ENCODE measurements at regions not wholly inside any gene's neighbourhood (a gene's known extent, or its start where the extent isn't known, plus 50 kb on each side); places are given as distances from the start of the nearest gene placed in this dataset.

DNA sequence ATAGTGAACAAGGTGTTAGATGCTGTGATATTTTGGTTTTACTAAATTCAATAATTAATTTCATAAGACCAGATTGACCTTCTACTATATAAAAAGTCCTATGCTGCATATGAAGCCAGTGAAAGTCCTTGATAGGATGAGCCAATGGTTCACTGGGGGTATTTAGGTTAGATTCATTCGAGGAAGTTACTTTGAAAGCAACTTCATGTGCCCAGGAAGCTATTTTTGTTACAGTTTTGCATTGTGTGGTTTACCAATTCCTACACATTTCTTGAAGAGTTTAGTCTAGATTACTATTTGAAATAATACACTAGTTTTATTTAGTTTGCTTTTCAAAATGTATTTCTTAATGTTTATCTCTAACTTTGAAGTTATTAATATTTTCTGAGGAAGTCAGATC lies 58.5 kb upstream of the RMST start:
- H3K27ac Mint-ChIP-seq = no peak overlapping the region
- ChIA-PET POLR2A (no interaction called here), CTCF (interaction anchor here (0.6 to 3.0 kb wide), 26 partner anchors 8 to 993 kb away, joined by 3 to 25 read pairs (median 4); no protein-coding TSS in a partner anchor)
- H3K4me1 Mint-ChIP-seq = peaks cover 12% of the 10 kb centered on the region
- no peaks in the 10 kb centered on the region for H3K27me3 Mint-ChIP-seq (ENCODE audit: low read depth)
- DNase-seq (ENCODE audit: low spot score) = no peak
- no peaks in the 10 kb centered on the region for H3K9me3 Mint-ChIP-seq
- H3K36me3 Mint-ChIP-seq = no peaks in the 10 kb centered on the region
- TF ChIP-seq, protein P1, sequence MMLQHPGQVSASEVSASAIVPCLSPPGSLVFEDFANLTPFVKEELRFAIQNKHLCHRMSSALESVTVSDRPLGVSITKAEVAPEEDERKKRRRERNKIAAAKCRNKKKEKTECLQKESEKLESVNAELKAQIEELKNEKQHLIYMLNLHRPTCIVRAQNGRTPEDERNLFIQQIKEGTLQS (CRISPR knock-in tag; conservative IDR thresholded peaks at IDR 0.05) = no peak
- TF ChIP-seq, protein P2, sequence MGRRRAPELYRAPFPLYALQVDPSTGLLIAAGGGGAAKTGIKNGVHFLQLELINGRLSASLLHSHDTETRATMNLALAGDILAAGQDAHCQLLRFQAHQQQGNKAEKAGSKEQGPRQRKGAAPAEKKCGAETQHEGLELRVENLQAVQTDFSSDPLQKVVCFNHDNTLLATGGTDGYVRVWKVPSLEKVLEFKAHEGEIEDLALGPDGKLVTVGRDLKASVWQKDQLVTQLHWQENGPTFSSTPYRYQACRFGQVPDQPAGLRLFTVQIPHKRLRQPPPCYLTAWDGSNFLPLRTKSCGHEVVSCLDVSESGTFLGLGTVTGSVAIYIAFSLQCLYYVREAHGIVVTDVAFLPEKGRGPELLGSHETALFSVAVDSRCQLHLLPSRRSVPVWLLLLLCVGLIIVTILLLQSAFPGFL (CRISPR knock-in tag; IDR thresholded peaks at IDR 0.05; ENCODE audit: borderline replicate concordance) = no peak
- TF ChIP-seq, protein P3, sequence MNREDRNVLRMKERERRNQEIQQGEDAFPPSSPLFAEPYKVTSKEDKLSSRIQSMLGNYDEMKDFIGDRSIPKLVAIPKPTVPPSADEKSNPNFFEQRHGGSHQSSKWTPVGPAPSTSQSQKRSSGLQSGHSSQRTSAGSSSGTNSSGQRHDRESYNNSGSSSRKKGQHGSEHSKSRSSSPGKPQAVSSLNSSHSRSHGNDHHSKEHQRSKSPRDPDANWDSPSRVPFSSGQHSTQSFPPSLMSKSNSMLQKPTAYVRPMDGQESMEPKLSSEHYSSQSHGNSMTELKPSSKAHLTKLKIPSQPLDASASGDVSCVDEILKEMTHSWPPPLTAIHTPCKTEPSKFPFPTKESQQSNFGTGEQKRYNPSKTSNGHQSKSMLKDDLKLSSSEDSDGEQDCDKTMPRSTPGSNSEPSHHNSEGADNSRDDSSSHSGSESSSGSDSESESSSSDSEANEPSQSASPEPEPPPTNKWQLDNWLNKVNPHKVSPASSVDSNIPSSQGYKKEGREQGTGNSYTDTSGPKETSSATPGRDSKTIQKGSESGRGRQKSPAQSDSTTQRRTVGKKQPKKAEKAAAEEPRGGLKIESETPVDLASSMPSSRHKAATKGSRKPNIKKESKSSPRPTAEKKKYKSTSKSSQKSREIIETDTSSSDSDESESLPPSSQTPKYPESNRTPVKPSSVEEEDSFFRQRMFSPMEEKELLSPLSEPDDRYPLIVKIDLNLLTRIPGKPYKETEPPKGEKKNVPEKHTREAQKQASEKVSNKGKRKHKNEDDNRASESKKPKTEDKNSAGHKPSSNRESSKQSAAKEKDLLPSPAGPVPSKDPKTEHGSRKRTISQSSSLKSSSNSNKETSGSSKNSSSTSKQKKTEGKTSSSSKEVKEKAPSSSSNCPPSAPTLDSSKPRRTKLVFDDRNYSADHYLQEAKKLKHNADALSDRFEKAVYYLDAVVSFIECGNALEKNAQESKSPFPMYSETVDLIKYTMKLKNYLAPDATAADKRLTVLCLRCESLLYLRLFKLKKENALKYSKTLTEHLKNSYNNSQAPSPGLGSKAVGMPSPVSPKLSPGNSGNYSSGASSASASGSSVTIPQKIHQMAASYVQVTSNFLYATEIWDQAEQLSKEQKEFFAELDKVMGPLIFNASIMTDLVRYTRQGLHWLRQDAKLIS (CRISPR knock-in tag; IDR thresholded peaks at IDR 0.05; ENCODE audit: borderline replicate concordance) = no peak
- TF ChIP-seq, protein P4, sequence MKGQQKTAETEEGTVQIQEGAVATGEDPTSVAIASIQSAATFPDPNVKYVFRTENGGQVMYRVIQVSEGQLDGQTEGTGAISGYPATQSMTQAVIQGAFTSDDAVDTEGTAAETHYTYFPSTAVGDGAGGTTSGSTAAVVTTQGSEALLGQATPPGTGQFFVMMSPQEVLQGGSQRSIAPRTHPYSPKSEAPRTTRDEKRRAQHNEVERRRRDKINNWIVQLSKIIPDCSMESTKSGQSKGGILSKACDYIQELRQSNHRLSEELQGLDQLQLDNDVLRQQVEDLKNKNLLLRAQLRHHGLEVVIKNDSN (CRISPR knock-in tag; IDR thresholded peaks at IDR 0.05) = no peak
- TF ChIP-seq, protein P5, sequence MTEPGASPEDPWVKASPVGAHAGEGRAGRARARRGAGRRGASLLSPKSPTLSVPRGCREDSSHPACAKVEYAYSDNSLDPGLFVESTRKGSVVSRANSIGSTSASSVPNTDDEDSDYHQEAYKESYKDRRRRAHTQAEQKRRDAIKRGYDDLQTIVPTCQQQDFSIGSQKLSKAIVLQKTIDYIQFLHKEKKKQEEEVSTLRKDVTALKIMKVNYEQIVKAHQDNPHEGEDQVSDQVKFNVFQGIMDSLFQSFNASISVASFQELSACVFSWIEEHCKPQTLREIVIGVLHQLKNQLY (CRISPR knock-in tag; IDR thresholded peaks at IDR 0.05) = no peak
- TF ChIP-seq IRF2 (CRISPR knock-in tag; IDR thresholded peaks at IDR 0.05; ENCODE audit: borderline replicate concordance, low read depth) (no peak), ZNF138 (CRISPR knock-in tag; conservative IDR thresholded peaks at IDR 0.05) (no peak), ZNF423 (CRISPR knock-in tag; IDR thresholded peaks at IDR 0.05) (no peak), MYBL2 (CRISPR knock-in tag; IDR thresholded peaks at IDR 0.05) (no peak), SOX15 (CRISPR knock-in tag; IDR thresholded peaks at IDR 0.05) (no peak)
- TF ChIP-seq, protein P6, sequence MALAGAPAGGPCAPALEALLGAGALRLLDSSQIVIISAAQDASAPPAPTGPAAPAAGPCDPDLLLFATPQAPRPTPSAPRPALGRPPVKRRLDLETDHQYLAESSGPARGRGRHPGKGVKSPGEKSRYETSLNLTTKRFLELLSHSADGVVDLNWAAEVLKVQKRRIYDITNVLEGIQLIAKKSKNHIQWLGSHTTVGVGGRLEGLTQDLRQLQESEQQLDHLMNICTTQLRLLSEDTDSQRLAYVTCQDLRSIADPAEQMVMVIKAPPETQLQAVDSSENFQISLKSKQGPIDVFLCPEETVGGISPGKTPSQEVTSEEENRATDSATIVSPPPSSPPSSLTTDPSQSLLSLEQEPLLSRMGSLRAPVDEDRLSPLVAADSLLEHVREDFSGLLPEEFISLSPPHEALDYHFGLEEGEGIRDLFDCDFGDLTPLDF (CRISPR knock-in tag; IDR thresholded peaks at IDR 0.05) = no peak
- TF ChIP-seq, protein P7, sequence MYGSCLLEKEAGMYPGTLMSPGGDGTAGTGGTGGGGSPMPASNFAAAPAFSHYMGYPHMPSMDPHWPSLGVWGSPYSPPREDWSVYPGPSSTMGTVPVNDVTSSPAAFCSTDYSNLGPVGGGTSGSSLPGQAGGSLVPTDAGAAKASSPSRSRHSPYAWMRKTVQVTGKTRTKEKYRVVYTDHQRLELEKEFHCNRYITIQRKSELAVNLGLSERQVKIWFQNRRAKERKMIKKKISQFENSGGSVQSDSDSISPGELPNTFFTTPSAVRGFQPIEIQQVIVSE (CRISPR knock-in tag; IDR thresholded peaks at IDR 0.05; ENCODE audit: borderline replicate concordance) = no peak
- ATAC-seq = no peak
- H3K4me3 Mint-ChIP-seq = no peak overlapping the region

DNA sequence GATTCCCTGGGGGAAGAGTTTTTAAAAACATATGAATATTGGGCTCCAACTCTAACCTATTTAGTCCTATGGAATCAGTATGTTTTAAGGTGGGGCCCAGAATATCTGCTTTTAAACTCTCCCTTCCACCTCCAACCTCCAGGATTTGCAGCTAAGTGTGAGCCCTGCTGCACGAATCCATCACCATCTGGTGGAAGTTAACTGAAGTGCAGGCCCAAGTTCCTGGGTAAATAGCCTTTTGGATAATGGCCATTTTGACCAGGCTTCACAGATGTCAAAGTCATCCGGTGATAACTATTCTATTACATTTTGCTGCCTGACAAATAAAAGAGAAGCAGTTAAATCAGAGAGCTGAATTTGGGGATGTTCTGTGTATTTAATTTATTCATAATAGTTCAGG lies 58.1 kb upstream of the RMST start:
- Mint-ChIP-seq H3K27ac (no peak overlapping the region), H3K4me1 (peaks cover 12% of the 10 kb centered on the region), H3K9me3 (no peaks in the 10 kb centered on the region), H3K36me3 (no peaks in the 10 kb centered on the region), H3K4me3 (no peak overlapping the region), H3K27me3 (ENCODE audit: low read depth) (no peaks in the 10 kb centered on the region)
- ChIA-PET CTCF (interaction anchor here (0.6 to 3.0 kb wide), 26 partner anchors 9 to 992 kb away, joined by 3 to 25 read pairs (median 4); no protein-coding TSS in a partner anchor), POLR2A (no interaction called here)
- DNase-seq (ENCODE audit: low spot score) = peak; percentile 65
- peak; percentile 97 for ATAC-seq
- TF ChIP-seq, protein P6 (CRISPR knock-in tag; IDR thresholded peaks at IDR 0.05) = no peak
- TF ChIP-seq, protein P8, sequence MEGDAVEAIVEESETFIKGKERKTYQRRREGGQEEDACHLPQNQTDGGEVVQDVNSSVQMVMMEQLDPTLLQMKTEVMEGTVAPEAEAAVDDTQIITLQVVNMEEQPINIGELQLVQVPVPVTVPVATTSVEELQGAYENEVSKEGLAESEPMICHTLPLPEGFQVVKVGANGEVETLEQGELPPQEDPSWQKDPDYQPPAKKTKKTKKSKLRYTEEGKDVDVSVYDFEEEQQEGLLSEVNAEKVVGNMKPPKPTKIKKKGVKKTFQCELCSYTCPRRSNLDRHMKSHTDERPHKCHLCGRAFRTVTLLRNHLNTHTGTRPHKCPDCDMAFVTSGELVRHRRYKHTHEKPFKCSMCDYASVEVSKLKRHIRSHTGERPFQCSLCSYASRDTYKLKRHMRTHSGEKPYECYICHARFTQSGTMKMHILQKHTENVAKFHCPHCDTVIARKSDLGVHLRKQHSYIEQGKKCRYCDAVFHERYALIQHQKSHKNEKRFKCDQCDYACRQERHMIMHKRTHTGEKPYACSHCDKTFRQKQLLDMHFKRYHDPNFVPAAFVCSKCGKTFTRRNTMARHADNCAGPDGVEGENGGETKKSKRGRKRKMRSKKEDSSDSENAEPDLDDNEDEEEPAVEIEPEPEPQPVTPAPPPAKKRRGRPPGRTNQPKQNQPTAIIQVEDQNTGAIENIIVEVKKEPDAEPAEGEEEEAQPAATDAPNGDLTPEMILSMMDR (IDR thresholded peaks at IDR 0.05) = peak; percentile 72
- TF ChIP-seq HMGA2 (CRISPR knock-in tag; IDR thresholded peaks at IDR 0.05) = no peak

All from WTC11 (cell line).